OCI-LY3 (cell line): ENCODE measurements at regions not wholly inside any gene's neighbourhood (a gene's known extent, or its start where the extent isn't known, plus 50 kb on each side); places are given as distances from the start of the nearest gene placed in this dataset.

ENCODE experiments used
- CTCF ChIP-seq: fragments of 200-600, 300-600 bp; sonication (generic); IDR thresholded peaks from 2 replicates; pipeline ENCODE4 v1.5.1; 2014; ENCODE audit warnings: antibody characterized with exemption, low read length, low read depth
- EZH2phosphoT487 ChIP-seq: fragments of 200-600 bp; shearing (Covaris generic); IDR thresholded peaks from 2 replicates; pipeline ENCODE4 v1.6.1; 2018; ENCODE audit warnings: antibody characterized with exemption, mixed run types, low read depth

DNA sequence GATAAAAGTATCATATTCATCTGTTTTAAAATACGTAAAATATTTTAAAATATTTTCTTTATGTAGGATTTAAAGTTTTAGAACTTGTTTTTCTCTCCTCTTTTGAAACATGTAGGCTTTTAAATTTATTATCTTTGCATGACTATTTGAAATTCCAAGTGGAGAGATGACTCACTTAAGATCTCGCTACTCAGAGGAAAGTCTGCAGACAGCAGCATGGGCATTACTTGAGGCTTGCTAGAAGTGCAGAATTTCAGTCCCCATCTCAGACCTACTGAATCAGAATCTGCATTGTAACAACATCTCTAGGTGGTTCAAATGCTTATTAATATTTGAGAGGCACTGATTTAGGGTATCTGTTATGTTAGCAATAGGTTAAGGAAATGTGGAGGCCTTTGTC, 225.7 kb upstream of the ARX start:
- no peak for TF ChIP-seq CTCF
- no peak for TF ChIP-seq EZH2phosphoT487
